Erythroblast (primary cell): ENCODE measurements at regions not wholly inside any gene's neighbourhood (a gene's known extent, or its start where the extent isn't known, plus 50 kb on each side); places are given as distances from the start of the nearest gene placed in this dataset.

ENCODE experiments used
- GATA1 ChIP-seq: IDR thresholded peaks from 2 replicates; pipeline ENCODE4 v1.6.1; 2011; ENCODE audit warnings: low read depth, mild to moderate bottlenecking, control low read depth, low read length, moderate library complexity
- POLR2A ChIP-seq: IDR thresholded peaks from 2 replicates; pipeline ENCODE4 v1.6.1; 2011; ENCODE audit warnings: mild to moderate bottlenecking, low read length

GRCh38 chr10:113436851-113437250 lies 116.0 kb upstream of the HABP2 start:
- TF ChIP-seq POLR2A (no peak), GATA1 (no peak)
